Astrocyte (in vitro differentiated cells and primary cell): ENCODE measurements at regions not wholly inside any gene's neighbourhood (a gene's known extent, or its start where the extent isn't known, plus 50 kb on each side); places are given as distances from the start of the nearest gene placed in this dataset.

ENCODE experiments used
- DNase-seq: peaks from one replicate; pipeline ENCODE4 v3.0.0-alpha.2; 2010; ENCODE audit warnings: low read depth
- FAIRE-seq: peaks from 2 replicates; lab custom pipeline; 2011; peaks lifted over from hg19 to GRCh38; lab: Jason Lieb, UNC
- H2AFZ ChIP-seq: 2 replicates; pipeline ENCODE4 v1.6.0; 2012; ENCODE audit warnings: low read depth, low read length, inconsistent platforms
- H3K27ac ChIP-seq: 2 replicates; pipeline ENCODE4 v1.5.1; 2011; ENCODE audit warnings: low read depth, low read length, inconsistent platforms
- H3K27me3 ChIP-seq: 2 replicates; pipeline ENCODE4 v1.6.0; 2011; ENCODE audit warnings: low read length, inconsistent platforms; ENCODE audit not compliant: insufficient read depth
- H3K36me3 ChIP-seq: 2 replicates; pipeline ENCODE4 v1.5.1; 2011; ENCODE audit warnings: low read length, inconsistent platforms; ENCODE audit not compliant: insufficient read depth
- H3K4me1 ChIP-seq: 2 replicates; pipeline ENCODE4 v1.5.1; 2011; ENCODE audit warnings: low read length, inconsistent platforms; ENCODE audit not compliant: insufficient read depth
- H3K4me2 ChIP-seq: 2 replicates; pipeline ENCODE4 v1.6.0; 2012; ENCODE audit warnings: low read length, inconsistent platforms
- H3K4me3 ChIP-seq: 2 replicates; pipeline ENCODE4 v1.5.1; 2011; ENCODE audit warnings: low read depth, mild to moderate bottlenecking, low read length, inconsistent platforms; ENCODE audit not compliant: insufficient read depth
- H3K79me2 ChIP-seq: 2 replicates; pipeline ENCODE4 v1.6.0; 2012; ENCODE audit warnings: mild to moderate bottlenecking, low read length, inconsistent platforms; ENCODE audit not compliant: insufficient read depth
- H3K9ac ChIP-seq: 2 replicates; pipeline ENCODE4 v1.6.0; 2012; ENCODE audit warnings: mild to moderate bottlenecking, low read length, inconsistent platforms
- H3K9me3 ChIP-seq: 2 replicates; pipeline ENCODE4 v1.5.1; 2012; ENCODE audit warnings: low read depth, mild to moderate bottlenecking, low read length, inconsistent platforms; ENCODE audit not compliant: insufficient read depth
- H4K20me1 ChIP-seq: 2 replicates; pipeline ENCODE4 v1.6.0; 2012; ENCODE audit warnings: low read length, inconsistent platforms; ENCODE audit not compliant: insufficient read depth
- H3K27ac Mint-ChIP-seq: one replicate; pipeline ENCODE4 v1.8.0; 2021; ENCODE audit warnings: mild to moderate bottlenecking, mixed read lengths; ENCODE audit not compliant: unreplicated experiment
- H3K27me3 Mint-ChIP-seq: one replicate; pipeline ENCODE4 v1.8.0; 2021; ENCODE audit warnings: low read depth, mixed read lengths; ENCODE audit not compliant: unreplicated experiment
- H3K36me3 Mint-ChIP-seq: one replicate; pipeline ENCODE4 v1.8.0; 2021; ENCODE audit warnings: low read depth, mixed read lengths; ENCODE audit not compliant: unreplicated experiment
- H3K4me1 Mint-ChIP-seq: one replicate; pipeline ENCODE4 v1.8.0; 2021; ENCODE audit warnings: low read depth, mixed read lengths; ENCODE audit not compliant: unreplicated experiment
- H3K4me3 Mint-ChIP-seq: one replicate; pipeline ENCODE4 v1.8.0; 2021; ENCODE audit warnings: mild to moderate bottlenecking, moderate library complexity, mixed read lengths; ENCODE audit not compliant: unreplicated experiment
- H3K9me3 Mint-ChIP-seq: one replicate; pipeline ENCODE4 v1.8.0; 2021; ENCODE audit warnings: mild to moderate bottlenecking, mixed read lengths; ENCODE audit not compliant: unreplicated experiment
- CTCF ChIP-seq: IDR thresholded peaks from 2 replicates; pipeline ENCODE4 v1.5.1; 2011; ENCODE audit warnings: low read depth, mild to moderate bottlenecking, inconsistent platforms, low read length, moderate library complexity; ENCODE audit not compliant: insufficient read depth
- EZH2 ChIP-seq: IDR thresholded peaks from 2 replicates; pipeline ENCODE4 v1.6.1; 2012; ENCODE audit warnings: mild to moderate bottlenecking, low read length, inconsistent platforms; ENCODE audit not compliant: insufficient read depth

- Histone ChIP-seq H3K36me3 (no peaks in the 10 kb centered on the region), H3K27me3 (no peaks in the 10 kb centered on the region), H3K4me2 (no peak overlapping the region), H3K4me1 (no peaks in the 10 kb centered on the region), H4K20me1 (no peaks in the 10 kb centered on the region), H3K79me2 (no peaks in the 10 kb centered on the region), H3K9me3 (no peaks in the 10 kb centered on the region), H3K4me3 (no peak overlapping the region), H2AFZ (no peak overlapping the region), H3K9ac (no peak overlapping the region), H3K27ac (no peak overlapping the region)
- Mint-ChIP-seq H3K27ac (no peak overlapping the region), H3K27me3 (peaks cover 2% of the 10 kb centered on the region), H3K4me3 (no peak overlapping the region), H3K9me3 (no peaks in the 10 kb centered on the region), H3K4me1 (no peaks in the 10 kb centered on the region), H3K36me3 (no peaks in the 10 kb centered on the region)
- FAIRE-seq (no peak), DNase-seq (no peak)
- TF ChIP-seq CTCF (no peak), EZH2 (no peak)
Measured at GRCh38 chr9:13957089-13957488, 356.9 kb downstream of the NFIB start.

GRCh38 chr9:13956107-13956506 is 357.8 kb downstream of the NFIB start:
- no peak overlapping the region for H3K4me2 ChIP-seq
- H3K4me3 ChIP-seq = no peak overlapping the region

GRCh38 chr9:13952906-13953305 is 361.0 kb downstream of the NFIB start:
- Mint-ChIP-seq H3K4me1 (no peaks in the 10 kb centered on the region), H3K36me3 (no peaks in the 10 kb centered on the region), H3K9me3 (no peaks in the 10 kb centered on the region), H3K27ac (no peak overlapping the region), H3K27me3 (peaks cover 2% of the 10 kb centered on the region), H3K4me3 (no peak overlapping the region)
- no peaks in the 10 kb centered on the region for H3K27me3 ChIP-seq
- no peaks in the 10 kb centered on the region for H4K20me1 ChIP-seq
- H3K9me3 ChIP-seq = no peaks in the 10 kb centered on the region
- no peaks in the 10 kb centered on the region for H3K36me3 ChIP-seq
- no peak overlapping the region for H3K27ac ChIP-seq
- FAIRE-seq (no peak), DNase-seq (peak; percentile 59)
- no peaks in the 10 kb centered on the region for H3K79me2 ChIP-seq
- H3K4me1 ChIP-seq = no peaks in the 10 kb centered on the region
- TF ChIP-seq EZH2 (no peak), CTCF (no peak)
- no peak overlapping the region for H3K4me2 ChIP-seq
- no peak overlapping the region for H3K9ac ChIP-seq
- H2AFZ ChIP-seq = no peak overlapping the region
- H3K4me3 ChIP-seq = no peak overlapping the region

More at GRCh38 chr9:13956107-13956506, 357.8 kb downstream of the NFIB start:
- Histone ChIP-seq H3K9ac (no peak overlapping the region), H4K20me1 (no peaks in the 10 kb centered on the region), H3K4me1 (no peaks in the 10 kb centered on the region), H3K27me3 (no peaks in the 10 kb centered on the region), H3K9me3 (no peaks in the 10 kb centered on the region), H3K36me3 (no peaks in the 10 kb centered on the region), H3K79me2 (no peaks in the 10 kb centered on the region), H2AFZ (no peak overlapping the region), H3K27ac (no peak overlapping the region)
- H3K9me3 Mint-ChIP-seq = no peaks in the 10 kb centered on the region
- H3K36me3 Mint-ChIP-seq = no peaks in the 10 kb centered on the region
- no peak for TF ChIP-seq CTCF
- no peak for TF ChIP-seq EZH2
- peaks cover 2% of the 10 kb centered on the region for H3K27me3 Mint-ChIP-seq
- H3K4me3 Mint-ChIP-seq = no peak overlapping the region
- H3K27ac Mint-ChIP-seq = no peak overlapping the region
- DNase-seq (no peak), FAIRE-seq (no peak)
- no peaks in the 10 kb centered on the region for H3K4me1 Mint-ChIP-seq
